HG03135 (cell line): ENCODE measurements at regions not wholly inside any gene's neighbourhood (a gene's known extent, or its start where the extent isn't known, plus 50 kb on each side); places are given as distances from the start of the nearest gene placed in this dataset.

Experiments
- ATAC-seq: cut with Tn5 transposase; IDR thresholded peaks from one replicate; pipeline ENCODE4 v1.9.1; 2021; ENCODE audit warnings: mild to moderate bottlenecking, moderate library complexity; ENCODE audit not compliant: unreplicated experiment

DNA sequence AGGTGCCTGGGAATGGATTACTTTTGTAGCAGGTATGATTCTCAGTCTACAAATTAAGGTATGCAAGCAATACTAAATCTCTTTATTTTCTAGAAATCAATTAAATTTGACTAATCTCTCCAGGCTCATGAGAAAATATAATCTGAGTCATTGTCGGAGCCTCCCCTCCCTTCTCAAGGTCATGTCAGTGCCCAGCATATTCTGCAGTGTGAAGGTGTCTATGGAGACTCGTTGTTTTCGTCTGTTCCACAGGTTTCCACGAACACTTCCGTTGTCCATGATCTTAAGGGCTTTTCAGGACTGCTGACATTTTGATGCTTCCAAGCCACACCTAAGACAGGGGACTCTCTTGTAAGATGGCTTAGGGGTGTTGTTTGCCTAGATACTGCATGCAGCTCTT, 56.6 kb upstream of the SCOC start:
- ATAC-seq: no peak

DNA sequence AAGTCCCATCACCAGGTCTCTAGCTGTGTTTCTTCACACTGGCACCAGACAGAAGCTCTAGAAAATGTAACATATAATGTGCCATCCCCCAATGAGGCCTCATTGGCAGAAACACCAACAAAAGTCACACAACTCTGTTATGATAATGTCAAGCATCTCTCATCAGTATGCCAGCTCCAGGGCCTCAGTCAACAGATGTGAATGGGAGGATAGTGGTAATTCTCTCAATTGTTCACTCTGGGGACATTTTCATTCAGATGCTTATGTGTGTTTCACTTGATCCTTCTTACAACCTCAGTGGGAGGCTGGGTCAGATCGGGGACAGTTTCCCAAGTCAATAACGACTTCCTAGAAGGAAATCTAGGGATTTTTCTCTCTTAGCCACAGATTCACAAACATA, 57.5 kb upstream of the SCOC start:
- no peak for ATAC-seq

DNA sequence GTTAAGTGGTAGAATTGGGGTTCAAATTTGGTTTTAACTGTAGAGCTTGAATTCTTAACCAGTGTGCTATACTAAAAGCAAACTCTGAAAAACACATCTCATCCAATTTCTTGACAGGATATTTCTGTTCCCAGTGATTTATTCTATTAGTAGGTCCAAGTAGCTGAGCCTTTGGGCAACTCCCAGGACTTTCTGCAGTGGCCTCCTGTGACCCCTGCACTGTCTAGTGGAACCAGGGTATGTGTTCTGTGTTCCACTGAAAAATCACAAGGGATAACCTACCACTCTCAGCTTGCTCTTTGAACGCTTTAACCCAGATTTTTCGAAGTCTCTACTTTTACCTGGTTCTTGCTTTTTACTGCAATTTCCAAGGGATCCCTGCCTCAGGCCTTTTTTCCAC, 58.0 kb upstream of the SCOC start:
- ATAC-seq: no peak

DNA sequence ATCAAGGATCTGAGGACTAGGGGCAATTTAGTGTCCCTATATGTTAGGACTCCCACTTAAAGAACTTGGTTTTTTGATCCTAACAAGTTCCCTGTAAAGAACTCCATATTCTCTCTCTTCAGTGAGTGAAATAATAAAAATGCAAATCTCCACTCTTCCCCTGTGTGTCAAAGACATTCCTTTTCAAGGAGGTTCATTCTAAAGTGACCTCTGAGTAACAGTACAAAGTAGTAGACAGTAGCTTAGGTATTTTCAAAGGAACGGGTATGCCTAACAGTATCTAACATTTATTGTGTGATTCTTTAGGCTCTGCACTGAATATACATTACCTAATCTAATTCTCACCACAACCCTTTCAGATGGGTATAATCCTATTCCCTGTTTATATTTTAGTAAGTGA, 58.4 kb upstream of the SCOC start:
- ATAC-seq: no peak

DNA sequence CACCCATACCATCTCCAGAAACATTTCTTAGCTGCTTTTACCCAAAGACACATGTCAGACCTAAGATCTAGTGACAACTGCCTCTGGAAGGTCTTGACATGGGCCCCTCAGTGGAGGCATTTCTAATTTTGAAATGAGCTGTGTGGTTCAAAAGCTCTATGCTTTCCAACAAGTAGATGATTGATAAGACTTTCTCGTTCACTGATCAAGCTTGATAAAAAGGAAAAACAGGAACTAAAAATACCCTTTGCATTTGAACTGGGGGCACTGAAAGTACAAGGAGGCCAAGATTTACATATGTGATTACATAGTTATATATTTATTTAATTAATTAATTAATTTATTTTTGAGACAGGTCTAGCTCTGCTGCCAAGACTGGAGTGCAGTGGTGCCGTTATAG, 61.3 kb upstream of the SCOC start:
- ATAC-seq: no peak

DNA sequence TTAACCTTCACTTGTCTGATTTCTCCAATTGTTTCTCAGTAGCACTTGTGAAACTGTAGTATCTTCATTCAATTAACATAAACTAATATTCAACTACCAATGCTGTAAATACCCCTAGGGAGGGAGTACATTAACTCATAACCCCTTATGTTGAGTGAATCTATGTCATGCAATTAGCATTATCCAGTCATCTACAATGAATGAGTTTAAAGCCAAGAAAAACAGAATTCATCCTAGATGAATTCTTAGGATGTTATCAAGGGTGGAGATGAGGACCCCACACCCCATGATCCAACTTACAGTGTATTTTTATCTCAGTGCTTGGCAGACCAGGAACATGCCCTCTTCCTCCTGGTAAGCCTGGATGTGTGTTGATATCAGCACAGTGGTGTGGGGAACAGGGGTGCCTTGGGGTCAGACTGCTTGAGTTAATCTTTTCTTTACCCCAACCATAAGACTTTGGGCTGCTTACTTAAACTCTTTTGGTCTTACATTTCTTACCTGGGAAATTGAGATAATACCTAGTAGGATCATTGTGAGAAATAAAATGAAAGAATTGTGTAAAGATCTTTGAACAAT, 62.1 kb upstream of the SCOC start:
- ATAC-seq: no peak

DNA sequence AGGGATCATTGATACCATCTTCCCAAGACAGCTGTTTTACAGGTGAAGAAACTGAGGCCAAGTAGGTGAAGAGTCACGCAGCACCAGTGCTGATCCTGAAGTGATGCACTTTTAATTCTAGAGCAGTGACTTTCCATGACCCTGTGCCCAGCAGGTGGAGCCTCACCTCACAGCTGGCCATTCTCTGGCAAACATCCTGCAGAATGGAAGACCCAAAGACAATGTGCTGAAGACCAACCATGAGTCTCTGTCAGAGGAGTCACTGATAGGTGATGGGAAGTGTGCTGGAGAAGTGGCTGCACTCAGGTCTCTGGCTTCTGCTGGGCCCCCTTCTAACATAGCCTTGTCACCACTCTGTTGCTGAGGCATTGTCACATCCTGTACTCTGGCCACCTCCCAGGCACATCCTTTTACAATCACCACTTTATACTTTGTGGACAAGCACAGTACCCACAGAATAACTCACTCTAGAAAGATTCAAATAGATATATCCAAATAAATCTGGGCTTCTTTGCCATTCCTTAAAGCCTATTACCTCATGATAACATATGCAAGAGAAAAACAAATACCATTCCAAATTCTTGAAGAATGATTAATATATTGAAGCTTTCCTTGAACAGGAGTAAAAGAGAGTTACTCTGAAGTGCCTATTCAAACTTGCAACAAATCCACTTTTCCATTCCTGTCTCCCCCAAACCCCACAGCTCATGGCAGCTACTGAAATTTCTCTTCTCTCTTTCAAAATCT, 64.1 kb upstream of the SCOC start:
- no peak for ATAC-seq

DNA sequence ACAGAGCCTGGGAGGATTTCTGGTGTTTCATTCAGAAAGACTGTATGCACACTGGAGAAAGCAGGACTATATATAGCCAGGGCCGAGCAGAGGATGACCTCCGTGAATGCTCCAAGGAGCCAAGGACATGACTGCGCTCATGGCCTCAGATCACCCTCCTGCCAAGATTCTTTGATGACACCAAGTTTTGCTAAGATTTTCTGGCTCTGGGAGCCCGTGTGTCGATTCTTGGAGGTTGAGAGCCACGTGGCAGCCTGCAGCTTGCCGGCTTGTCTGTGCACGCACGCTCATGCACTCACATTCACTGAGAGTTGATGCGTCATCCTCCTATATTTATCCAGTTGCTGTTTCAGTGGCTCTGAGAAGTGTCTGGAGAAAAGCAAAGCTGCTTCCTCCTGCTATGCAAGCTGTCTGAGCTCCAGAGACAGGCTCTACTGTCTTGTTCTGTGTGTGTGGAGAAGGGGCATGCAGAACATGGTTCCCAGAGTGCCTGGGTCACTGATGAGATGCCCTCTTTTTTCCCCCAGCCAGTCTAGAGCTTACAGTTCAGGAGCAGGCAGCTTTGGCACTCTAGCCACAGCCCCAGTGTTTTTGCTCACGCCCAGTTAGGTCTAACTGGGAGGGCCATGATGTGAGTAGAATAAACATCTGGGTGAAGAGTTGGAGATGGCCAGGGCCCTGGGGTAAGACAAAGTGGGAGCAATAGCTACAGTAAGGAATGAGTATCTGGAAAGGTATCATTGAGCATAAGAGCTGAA, 64.9 kb upstream of the SCOC start:
- ATAC-seq: no peak

DNA sequence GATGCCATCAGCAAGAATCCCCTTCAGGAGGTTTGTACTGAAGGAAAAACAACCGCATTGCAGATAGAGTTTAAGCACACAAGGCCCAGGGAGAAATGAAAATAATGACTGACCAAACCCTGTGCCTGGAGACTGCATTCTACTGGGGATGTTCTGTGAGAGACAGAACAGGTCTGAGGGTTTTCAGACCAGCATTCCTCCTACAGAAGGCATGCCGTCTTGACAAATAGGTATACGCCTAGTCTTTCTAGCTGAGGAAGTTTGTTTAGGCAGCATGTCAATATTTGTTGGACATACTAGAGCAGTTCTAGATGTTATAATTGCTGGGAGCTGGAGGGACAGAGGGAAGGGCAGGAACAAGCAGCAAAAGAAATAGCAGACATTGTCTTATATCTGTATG, 68.4 kb upstream of the SCOC start:
- ATAC-seq: no peak

DNA sequence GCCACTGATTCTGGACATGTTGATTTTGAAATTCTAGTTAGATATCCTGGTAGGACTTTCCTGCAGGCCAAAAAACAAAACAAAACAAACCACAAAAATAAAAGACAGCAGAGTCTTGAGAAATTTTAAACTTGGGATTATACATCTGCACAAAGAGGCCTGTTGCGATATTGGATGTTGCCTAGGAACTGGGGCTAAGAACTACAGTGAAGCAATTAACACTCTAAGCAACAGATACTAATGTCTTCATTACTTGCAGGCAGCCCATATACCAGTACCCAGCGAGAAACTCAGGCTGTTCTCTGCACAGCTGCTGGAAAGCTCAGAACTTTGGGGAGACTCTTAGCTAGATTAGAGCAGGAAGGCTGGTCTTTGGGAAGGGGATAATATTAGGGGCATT, 69.1 kb upstream of the SCOC start:
- ATAC-seq: no peak

DNA sequence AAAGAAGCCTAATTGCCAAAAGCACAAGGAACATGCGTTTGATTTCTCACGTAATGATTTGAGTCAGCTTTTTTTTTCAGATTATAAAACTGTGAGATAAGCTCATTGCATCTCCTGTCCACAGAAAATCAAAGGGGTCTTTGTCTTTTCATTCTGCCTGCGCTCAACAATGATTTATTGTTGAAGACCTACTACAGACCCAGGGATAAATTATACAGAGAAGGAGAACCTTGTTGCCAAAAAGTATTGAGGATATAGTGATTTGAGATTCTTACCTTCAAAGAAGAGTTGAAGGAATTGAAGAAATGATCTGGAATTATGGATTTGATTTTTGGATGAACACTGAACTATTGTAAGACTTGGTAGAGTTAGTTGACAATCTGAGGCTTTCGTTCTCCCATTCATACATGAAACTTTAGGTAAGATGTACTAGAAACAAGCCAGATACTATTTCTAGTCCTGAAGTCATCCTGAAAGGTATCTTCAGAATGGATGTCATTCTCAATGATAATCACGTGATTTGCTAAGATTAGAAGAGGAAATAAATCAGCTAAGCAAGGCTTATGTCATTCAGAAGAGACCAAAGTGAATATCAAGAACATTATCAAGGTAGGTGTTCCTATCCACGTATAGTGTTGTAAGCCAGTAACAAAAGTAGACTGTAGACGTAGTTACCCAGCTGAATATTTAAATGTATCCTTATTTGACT, 71.1 kb upstream of the SCOC start:
- ATAC-seq: no peak

DNA sequence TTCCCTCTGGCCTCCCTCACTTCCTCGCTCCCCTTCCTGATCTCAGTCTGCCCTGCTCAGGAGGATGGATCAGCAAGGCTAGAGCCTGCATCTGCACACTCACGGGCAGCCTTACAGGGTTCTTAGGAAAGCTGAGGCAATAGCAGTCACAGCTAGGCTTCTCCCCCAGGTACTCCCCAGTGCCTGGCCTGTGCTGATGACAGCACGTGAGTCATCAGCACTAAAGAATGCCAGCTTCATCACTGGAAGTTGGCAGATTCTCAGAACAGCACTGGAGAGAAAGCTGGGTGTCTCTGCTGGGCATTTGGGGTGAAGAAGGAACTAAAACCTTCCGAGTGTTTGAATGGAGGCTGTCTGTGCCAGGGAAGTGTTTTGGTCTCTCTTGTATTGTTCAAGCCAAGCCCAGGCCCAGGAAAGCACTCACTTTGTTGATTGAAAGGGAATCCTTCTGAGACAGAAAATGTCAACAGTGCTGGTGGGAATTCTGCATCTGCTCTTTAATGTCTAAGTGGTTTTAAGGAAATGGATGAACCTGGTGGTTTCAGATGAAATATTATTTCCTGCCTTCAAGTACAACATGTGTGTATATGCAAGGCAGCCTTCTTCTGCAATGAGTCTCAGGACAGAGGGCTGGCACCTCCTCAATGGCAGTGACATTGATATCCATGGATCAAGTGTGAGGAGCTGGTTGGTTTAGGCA, 73.0 kb upstream of the SCOC start:
- no peak for ATAC-seq

DNA sequence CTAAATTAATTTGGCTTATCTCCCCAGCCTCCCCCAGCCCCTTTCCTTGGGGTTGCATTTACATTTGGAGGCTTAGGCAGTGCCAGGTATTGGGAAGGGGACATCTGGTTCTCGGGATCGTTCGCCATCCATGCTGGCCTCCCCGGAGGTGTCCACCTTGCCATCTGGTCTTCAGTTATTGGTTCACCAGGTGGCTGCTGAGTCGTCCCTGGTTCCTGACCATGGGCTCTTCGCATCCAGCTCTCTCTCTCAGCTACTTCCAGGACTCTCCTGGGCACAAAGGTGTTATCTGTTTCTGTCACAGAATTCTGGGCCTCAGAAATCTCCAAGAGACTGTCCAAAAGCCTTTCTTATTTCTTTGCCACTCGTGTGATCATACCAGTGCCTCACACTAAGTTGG, 75.4 kb upstream of the SCOC start:
- ATAC-seq: no peak

DNA sequence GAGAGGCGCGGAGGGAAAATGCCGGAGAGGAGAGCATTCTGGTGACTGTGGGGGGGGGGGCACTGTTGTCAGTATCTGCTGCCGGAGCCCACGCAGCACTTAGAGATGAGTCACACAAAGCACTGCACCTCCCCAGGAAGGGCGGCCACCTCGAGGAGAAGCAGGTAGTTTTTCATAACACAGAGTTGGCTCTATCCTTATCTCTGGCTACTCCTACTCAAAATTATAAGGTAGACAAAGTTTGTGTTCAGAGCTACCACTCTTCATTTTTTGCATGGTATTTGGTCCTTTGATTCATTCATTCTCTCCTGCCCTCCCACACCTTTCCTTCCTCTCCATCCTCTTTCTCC, 76.2 kb upstream of the SCOC start:
- no peak for ATAC-seq

DNA sequence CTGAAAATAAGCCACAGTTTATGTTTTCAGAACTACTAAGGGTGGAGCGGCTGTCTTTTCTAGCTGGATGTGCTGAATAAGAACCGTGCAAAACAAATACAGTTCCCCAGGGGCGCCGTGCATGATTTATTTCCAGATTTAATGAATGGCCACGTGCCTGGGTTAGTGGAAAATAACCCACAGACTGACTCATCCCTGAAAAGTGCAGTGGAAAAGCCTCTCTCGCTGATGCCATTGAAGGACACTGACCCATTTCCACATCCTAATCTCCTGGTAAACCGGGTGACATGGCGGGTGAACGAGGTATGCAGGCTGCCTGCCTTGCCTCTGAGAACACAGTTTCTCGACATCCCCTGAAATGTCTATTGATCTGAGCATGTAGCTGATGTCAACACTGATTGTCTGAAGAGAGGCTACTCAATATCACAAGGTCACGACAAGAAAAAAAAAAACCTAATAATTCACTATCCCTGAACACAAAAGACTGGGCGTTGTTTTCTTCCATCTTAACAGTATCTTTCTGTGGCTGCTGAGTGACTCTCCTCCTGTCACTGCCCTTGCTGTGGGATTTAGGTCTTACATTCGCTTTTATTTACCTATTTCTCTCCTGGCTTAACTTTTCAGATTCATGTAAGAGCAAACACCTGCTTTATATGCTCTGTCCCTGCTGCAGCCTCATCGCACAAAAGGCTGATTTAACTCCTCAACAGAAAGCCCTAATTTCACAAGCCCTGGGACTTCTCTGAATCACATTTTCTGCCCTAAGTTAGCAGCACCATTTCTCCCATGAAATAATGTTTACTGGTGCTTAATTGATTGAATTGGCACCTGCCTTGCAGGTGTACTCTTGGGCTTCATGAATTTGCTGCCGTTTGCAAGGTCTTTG, 76.9 kb upstream of the SCOC start:
- no peak for ATAC-seq

DNA sequence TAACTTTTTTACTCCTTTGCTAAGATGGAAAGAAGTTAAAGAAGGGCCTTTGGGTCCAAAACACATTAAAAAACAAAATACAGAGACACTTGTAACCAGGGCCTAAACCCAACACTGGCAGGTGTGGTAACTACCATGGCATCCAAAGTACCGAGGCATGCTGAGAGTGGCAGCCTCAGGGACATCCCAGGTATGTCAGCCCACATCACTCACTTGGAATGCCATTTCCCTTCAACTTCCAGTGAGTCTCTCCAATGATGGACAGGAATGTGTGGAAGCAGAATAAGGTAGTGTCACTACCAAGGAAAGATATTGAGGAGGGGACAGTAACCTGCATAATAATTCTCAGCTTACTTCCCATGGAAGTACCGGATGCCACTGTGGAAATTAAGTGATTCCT, 79.5 kb upstream of the SCOC start:
- no peak for ATAC-seq

DNA sequence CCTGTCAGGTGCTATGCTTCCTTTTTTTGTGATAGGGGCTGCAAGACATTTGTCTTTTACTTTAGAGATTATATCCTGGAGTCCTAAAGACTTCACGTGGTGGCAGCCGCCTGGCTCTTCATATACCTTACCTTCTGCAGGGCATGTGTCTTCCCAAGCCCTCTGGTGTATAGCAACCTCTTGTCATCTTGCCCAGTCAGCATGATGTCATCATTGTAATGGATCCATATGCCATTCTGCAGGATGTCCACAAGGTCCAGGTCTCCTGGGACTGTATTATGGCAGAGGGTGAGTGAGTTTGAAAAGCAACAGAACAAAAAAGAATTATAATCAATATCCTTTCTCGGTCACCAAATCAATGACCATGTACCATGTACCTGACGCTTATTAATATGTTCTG, 82.2 kb upstream of the SCOC start:
- no peak for ATAC-seq

DNA sequence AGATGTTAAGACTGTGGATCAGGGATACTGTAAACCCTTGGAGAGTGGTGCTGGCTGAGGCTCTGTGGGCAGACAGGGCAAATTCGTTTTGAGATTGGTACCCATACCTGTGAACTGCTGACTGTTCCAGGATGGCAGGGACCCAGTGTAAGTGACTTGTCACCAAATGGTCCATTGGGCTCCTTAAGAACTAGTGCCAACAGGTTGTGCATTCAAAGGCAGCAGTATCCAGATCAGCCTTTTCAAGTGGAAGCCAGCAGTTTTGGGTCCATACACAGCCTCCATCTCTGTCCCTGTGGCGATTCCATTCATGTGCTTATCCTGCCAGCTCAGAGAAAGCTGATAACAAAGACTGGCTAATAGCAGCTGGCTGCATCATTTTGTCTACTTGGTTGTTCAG, 84.0 kb upstream of the SCOC start:
- ATAC-seq: no peak

DNA sequence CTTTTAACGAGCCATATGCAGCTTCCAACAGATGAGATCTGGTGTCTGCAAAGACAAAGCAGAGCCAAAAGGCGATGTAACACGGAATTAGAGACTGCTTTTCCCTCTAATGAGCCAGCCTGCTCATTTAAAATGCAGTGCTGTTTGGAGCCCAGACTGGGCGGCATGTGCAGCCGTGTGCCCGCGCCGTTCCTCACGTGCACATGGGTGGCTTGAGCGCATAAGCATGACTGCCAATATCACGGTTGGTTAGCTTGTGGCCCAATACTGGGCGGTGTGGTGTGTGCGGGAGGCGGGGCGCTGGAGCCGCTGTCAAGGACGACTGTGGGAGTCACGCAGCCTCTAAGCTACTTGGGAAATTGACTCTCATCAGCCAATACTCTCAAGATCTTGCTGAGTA, 87.0 kb upstream of the SCOC start:
- ATAC-seq: no peak

DNA sequence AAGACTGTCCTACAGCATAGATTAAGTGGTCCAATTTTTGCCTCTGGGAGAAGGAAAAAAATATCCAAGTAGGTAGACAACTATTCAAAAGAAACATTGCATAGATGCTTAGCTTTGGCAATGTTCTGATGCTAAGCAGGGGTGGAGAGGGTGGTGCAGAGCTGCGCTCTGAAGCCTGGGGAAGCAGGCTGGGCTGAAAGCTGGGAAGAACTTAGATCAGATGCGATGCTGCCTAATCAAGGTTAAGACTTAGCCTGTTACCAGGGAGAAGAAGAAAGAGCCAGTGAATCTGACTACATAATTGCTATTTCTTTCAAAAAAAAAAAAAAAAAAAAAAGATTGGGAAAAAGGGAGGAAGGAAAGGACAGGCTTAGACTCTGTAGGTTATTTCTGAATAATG, 89.0 kb upstream of the SCOC start:
- ATAC-seq: no peak
